ENCODE measurements at regions not wholly inside any gene's neighbourhood (a gene's known extent, or its start where the extent isn't known, plus 50 kb on each side); places are given as distances from the start of the nearest gene placed in this dataset.
"Not testable (repeated sequence)": the region's sequence is repeated elsewhere in the genome, so short reads cannot be mapped to it uniquely, and the experiment has no call there.

DNA sequence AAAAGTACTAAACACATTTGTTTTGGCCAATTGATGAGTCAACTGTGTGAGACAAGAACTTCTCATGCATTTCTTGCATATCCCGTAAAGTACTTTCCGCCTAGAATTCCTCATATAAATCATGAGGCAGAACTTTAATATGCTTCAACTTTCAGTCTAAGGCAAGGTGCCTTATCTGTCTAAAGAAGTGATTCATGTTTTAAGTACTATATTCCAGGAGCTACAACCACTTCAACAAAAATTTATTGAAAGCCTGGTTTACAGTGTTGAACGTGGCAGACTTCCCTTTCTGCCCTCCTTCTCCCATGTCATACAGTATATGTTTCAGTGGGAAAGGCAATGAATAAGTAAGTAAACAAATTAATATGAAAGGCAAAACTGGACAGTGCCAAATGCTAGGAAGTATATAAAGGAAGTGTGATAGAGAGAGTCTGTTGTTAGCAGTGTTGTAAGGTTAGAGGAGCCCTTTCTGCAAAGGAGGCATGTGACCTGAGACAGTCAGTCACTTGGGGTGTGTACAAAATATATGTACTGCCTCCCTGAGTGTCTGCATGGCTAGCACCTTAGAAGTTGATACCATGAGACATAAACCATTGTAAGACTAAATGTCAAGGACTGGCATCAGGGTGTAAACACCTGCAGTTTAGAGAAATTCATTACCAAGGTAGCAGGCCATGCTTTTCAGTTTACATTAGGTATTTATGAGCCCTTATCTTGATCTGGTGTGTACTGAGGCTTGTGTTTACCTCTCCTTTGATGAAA, 362.2 kb downstream of the SRGAP2C start:
- TF ChIP-seq, protein P1, sequence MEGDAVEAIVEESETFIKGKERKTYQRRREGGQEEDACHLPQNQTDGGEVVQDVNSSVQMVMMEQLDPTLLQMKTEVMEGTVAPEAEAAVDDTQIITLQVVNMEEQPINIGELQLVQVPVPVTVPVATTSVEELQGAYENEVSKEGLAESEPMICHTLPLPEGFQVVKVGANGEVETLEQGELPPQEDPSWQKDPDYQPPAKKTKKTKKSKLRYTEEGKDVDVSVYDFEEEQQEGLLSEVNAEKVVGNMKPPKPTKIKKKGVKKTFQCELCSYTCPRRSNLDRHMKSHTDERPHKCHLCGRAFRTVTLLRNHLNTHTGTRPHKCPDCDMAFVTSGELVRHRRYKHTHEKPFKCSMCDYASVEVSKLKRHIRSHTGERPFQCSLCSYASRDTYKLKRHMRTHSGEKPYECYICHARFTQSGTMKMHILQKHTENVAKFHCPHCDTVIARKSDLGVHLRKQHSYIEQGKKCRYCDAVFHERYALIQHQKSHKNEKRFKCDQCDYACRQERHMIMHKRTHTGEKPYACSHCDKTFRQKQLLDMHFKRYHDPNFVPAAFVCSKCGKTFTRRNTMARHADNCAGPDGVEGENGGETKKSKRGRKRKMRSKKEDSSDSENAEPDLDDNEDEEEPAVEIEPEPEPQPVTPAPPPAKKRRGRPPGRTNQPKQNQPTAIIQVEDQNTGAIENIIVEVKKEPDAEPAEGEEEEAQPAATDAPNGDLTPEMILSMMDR (IDR thresholded peaks at IDR 0.05; ENCODE audit: borderline replicate concordance, control extremely low read depth, extremely low read depth, insufficient read depth, missing control alignments): no peak
- in situ Hi-C loops (cut with MboI; ENCODE audit: low sequenced_read_pairs, unreplicated experiment): no loop called here
- no peak for DNase-seq (ENCODE audit: low spot score)

DNA sequence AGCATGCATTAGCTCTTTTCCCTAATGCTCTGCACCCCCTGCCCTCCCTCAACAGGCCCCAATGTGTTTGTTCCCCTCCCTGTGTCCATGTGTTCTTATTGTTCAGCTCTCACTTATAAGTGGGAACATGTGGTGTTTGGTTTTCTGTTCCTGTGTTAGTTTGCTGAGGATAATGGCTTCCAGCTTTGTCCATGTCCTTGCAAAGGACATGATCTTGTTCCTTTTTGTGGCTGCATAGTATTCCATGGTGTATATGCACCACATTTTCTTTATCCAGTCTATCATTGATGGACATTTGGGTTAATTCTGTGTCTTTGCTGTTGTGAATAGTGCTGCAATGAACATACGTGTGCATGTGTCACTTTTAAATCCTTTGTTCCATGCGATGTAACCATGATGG, 363.0 kb downstream of the SRGAP2C start:
- in situ Hi-C loops (cut with MboI; ENCODE audit: low sequenced_read_pairs, unreplicated experiment); DNase-seq (ENCODE audit: low spot score): not testable (repeated sequence)

DNA sequence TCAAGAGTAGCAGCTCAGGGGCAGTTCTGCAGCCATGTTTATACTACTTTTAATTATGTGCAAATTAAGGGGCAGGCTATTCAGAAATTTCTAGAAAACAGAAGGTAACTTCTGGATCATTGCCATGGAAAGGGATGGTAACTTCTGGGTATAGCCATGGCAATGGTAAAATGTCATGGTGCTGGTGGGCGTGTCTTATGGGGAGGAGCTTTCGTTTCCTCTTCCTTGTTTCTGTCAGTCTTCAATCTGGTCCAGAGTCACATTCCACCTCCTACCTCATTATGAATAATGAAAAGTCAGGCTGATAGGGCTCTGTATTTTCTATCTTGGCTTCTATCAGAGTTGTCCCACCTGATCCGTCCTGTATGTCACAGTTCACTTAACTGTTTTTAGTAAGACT, 366.0 kb downstream of the SRGAP2C start:
- in situ Hi-C loops (cut with MboI; ENCODE audit: low sequenced_read_pairs, unreplicated experiment): not testable (repeated sequence)

DNA sequence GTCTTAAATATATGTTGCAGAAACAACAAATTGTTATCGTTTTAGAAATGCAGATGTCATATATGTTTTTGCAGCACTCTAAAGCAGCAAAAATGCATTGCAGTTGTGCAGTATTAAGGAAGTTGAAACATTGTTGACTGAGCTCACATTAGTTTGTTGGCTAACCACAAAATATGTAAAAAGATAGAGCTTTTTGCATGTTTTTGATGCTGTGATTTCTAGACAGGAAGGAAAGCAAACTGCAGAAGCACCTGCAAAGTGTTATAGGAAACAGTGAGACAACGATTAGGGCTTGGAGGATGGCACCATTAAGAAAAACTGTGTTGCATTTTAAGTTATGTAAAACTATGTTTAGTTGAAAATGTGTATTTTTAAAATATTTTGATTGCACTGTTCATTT, 366.7 kb downstream of the SRGAP2C start:
- not testable (repeated sequence) for DNase-seq (ENCODE audit: low spot score)

More for the DNA sequence above, 366.0 kb downstream of the SRGAP2C start:
- not testable (repeated sequence) for DNase-seq (ENCODE audit: low spot score)

DNA sequence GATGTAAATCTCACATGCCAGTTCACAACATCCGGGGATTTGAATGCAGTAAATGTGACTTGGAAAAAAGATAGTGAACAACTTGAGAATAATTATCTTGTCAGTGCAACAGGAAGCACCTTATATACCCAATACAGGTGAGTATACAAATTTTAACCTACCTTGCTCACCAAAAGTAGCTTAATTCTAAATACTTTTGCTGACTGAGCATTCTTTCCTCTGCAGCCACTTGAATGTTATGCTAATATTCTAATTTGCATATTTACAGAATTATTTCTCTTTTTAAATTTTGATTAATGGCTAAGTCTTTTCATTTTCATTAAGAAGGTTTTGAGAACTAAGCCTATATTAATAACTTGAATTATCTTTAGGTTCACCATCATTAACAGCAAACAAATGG, 371.8 kb downstream of the SRGAP2C start:
- DNase-seq (ENCODE audit: low spot score); in situ Hi-C loops (cut with MboI; ENCODE audit: low sequenced_read_pairs, unreplicated experiment): not testable (repeated sequence)

More for the DNA sequence above, 366.7 kb downstream of the SRGAP2C start:
- in situ Hi-C loops (cut with MboI; ENCODE audit: low sequenced_read_pairs, unreplicated experiment): not testable (repeated sequence)

DNA sequence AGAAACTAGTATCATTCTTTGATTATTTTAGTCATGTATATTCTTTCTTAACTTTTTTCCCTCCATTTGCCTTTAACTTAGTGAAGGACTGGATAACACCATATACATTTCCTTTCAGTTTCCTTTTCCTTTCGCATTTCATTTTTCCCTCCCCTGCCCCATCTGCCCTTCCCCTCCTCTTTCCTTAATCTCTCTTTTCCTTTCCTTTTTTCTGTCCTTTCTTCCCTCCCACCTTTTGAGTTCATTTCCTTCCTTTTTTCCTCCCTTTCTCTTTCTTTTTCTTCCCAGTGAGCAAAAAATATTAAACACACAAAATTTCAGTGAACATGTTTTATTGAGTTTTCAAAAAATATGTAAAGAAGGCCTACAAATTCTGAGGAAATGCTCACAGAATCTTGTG, 373.3 kb downstream of the SRGAP2C start:
- DNase-seq (ENCODE audit: low spot score); in situ Hi-C loops (cut with MboI; ENCODE audit: low sequenced_read_pairs, unreplicated experiment): not testable (repeated sequence)

DNA sequence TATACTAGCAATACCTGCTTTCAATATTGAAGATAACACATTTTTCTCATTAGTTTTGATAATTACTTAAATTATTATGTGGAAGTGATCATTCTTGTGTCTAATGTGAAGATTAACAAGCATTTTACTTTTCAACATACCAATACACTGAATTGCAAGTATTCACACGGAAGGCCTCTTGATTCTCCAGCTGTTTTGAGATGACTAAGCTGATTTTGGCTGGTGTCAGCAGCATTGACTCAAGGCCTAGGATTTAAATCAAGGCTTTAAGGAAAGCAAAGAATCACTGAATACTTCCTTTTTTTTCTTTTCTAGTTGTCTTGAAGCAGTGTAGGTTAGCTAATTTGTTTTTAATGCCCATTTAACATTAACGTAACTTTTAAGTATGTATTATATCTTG, 373.7 kb downstream of the SRGAP2C start:
- DNase-seq (ENCODE audit: low spot score): no peak
- TF ChIP-seq, protein P1 (IDR thresholded peaks at IDR 0.05; ENCODE audit: borderline replicate concordance, control extremely low read depth, extremely low read depth, insufficient read depth, missing control alignments): no peak
- in situ Hi-C loops (cut with MboI; ENCODE audit: low sequenced_read_pairs, unreplicated experiment): no loop called here

DNA sequence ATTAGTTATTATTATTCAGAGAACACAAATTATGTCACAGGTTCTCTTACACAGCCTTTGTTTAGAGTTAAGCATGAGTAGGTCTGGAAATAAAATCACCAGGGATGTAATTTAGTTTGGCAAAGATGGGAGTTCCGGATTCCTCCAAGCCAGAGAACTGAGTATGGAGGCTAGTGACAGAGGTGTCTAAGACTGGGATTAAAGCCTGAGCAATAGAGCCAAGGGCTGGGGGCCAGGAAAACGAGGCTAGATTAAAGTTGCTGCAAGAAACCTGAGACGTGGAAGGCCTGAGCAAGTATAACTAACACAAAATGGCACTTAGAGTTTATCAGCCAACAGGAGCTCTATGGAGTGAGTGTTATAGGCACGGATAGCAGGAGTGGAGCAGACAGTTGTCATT, 381.6 kb downstream of the SRGAP2C start:
- DNase-seq (ENCODE audit: low spot score): no peak
- TF ChIP-seq, protein P1 (IDR thresholded peaks at IDR 0.05; ENCODE audit: borderline replicate concordance, control extremely low read depth, extremely low read depth, insufficient read depth, missing control alignments): no peak
- in situ Hi-C loops (cut with MboI; ENCODE audit: low sequenced_read_pairs, unreplicated experiment): no loop called here

DNA sequence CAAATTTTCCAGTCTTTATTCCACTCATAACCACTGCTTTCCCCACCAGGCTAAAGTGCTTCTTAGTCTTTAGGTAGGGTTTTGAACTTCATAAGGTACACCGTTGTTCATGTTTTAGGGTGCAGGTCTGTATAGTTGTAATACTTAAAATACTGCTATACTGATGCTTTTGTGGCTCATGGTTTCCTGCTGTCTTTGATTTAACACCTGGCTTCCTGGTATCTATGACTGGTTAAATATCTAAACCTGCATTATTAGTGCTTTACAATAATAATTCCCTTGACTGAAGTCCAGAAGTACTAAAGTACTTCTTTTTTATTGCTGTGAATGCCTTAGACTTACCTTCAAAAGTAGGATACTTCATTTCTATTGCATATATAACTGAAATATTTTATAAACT, 384.7 kb downstream of the SRGAP2C start:
- TF ChIP-seq, protein P1 (IDR thresholded peaks at IDR 0.05; ENCODE audit: borderline replicate concordance, control extremely low read depth, extremely low read depth, insufficient read depth, missing control alignments): no peak
- in situ Hi-C loops (cut with MboI; ENCODE audit: low sequenced_read_pairs, unreplicated experiment): no loop called here
- DNase-seq (ENCODE audit: low spot score): no peak

DNA sequence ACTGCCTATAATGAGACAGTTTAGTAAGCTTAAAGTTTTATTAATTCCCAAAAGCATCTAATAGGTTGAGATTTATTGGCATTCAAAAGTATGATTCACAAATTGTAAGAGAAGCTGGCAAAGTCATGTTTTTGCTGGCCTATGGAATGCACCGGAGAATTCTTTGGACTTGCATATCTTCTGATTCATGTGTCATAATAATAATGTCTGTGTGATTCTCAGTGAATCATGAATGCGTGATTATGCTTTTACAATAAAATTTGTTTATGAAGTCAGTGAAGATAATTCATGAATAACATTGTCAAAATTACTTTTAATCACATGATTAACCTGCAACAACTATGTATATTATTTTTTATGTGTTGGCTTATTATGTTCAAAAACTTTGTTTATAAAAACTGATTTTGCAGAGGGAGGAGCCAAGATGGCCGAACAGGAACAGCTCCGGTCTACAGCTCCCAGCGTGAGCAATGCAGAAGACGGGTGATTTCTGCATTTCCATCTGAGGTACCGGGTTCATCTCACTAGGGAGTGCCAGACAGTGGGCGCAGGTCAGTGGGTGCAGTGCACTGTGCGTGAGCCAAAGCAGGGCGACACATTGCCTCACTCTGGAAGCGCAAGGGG, 389.2 kb downstream of the SRGAP2C start:
- DNase-seq (ENCODE audit: low spot score); in situ Hi-C loops (cut with MboI; ENCODE audit: low sequenced_read_pairs, unreplicated experiment): not testable (repeated sequence)

DNA sequence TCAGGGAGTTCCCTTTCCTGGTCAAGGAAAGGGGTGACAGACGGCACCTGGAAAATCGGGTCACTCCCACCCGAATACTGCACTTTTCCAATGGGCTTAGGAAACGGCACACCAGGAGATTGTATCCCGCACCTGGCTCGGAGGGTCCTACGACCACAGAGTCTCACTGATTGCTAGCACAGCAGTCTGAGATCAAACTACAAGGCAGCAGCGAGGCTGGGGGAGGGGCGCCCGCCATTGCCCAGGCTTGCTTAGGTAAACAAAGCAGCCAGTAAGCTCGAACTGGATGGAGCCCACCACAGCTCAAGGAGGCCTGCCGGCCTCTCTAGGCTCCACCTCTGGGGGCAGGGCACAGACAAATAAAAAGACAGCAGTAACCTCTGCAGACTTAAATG, 389.7 kb downstream of the SRGAP2C start:
- in situ Hi-C loops (cut with MboI; ENCODE audit: low sequenced_read_pairs, unreplicated experiment); DNase-seq (ENCODE audit: low spot score): not testable (repeated sequence)

DNA sequence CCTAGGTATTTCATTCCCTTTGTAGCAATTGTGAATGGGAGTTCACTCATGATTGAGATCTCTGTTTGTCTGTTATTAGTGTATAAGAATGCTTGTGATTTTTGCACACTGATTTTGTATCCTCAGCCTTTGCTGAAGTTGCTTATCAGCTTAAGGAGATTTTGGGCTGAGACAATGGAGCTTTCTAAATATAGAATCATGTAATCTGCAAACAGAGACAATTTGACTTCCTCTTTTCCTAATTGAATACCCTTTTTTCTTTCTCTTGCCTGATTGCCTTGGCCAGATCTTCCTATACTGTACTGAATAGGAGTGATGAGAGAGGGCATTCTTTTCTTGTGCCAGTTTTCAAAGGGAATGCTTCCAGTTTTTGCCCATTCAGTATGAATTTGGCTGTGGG, 398.1 kb downstream of the SRGAP2C start:
- in situ Hi-C loops (cut with MboI; ENCODE audit: low sequenced_read_pairs, unreplicated experiment); DNase-seq (ENCODE audit: low spot score): not testable (repeated sequence)

Data from GM13976 (cell line).